NCI-H748 treated with DMSO at 0.1 percent for 48 hours (cell line): ENCODE measurements at regions not wholly inside any gene's neighbourhood (a gene's known extent, or its start where the extent isn't known, plus 50 kb on each side); places are given as distances from the start of the nearest gene placed in this dataset.
"Not testable (repeated sequence)": the region's sequence is repeated elsewhere in the genome, so short reads cannot be mapped to it uniquely, and the experiment has no call there.

ENCODE experiments used
- DNase-seq: peaks from one replicate; lab custom pipeline; 2025; lab: John Stamatoyannopoulos, UW

DNA sequence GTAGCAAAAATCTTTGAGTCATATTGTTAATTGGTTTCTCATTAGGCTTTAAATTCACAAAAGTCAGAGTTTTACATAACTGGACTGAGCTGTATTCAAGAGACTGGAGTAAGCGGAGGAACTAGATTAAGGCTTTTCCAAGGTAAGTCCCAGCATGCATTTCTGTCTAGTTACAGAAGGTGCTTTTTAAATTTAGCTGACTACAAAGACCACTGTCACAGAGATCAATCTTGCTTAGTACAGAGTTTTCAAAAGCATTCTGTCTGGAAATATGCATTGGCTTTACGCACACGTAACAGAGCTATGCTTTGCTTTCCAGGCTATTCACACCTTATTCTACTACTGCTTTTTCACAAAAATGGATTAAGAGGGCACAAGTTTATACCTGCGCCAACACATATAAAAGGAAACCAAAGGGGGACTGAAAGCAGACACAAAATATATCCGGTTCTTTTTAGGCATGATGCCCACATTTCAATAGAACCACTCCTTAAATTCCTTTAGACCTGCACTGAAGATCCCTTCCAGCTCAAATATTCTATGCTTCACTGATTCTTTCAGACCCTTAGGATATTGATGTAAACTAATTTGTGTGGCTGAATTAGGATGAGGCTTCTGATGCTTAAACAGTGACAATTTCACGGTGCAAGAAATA, 560.7 kb upstream of the CRIM1 start:
- no peak for DNase-seq

DNA sequence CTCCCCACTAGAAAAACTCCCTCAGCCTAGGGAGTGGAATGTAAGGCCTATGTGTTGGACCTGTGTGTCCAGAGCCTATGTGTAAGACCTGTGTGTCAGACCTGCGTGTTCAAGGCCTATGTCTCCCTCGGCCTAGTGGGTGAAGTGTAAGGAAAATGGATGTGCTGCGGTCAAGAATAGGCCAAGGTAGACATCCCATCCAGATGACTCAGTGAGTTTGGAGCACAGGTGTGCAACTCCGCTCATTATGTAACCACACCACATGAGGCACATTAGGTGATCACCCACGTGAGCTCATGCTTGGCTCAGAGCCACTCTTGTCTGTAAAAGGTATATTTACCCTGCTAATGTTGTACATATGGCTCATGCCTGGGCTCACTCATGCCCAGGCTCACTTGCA, 565.3 kb upstream of the CRIM1 start:
- DNase-seq = no peak

DNA sequence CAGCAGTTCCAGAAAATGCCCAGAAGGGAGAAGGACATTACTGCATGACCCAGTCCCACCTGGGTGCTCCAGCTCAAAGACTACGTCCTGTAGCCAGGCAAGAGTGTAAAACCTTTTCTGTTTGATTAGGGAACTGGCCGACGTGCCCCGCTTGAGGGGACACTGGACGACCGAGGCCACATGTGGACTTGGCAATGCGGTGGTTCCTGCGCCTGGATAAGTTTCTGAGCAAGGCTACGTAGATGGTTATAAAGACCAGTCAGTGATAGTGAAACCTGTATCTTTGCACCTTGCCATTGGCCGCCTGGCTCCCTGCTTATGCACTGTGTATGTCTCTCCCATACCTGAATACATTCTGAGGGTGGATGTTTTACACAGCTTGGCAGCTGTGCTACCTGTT, 567.0 kb upstream of the CRIM1 start:
- no peak for DNase-seq

DNA sequence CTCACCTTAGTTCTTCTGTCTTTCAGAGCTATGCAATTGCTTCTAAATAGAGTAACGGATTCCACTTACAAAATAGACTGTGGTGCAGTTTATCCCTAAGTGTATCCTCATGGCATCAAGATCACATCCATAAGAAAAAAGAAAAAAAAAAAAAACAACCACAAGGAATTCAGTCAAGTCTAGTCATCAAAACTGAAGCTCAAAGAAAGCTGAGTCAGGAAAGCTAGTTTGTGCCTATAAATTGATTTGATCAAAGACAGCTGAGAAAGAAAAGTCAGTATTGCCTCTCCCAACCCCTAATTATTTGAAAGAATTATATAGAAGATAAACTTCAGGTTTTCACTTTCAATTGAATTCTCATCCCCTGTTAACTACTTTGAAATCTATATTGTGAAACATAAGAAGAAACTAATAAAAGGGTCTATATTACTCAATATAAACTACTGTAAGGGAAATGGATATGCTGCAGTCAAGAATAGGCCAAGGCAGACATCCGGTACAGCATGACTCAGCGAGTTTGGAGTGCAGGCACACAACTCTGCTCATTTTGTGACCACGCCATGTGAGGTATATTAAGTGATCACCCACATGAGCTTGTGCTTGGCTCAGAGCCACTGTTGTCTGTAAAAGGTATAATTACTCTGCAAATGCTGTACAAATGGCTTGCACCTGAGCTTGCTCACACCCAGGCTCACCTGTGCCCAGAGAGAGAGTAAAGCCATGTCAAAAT, 568.1 kb upstream of the CRIM1 start:
- DNase-seq = no peak

DNA sequence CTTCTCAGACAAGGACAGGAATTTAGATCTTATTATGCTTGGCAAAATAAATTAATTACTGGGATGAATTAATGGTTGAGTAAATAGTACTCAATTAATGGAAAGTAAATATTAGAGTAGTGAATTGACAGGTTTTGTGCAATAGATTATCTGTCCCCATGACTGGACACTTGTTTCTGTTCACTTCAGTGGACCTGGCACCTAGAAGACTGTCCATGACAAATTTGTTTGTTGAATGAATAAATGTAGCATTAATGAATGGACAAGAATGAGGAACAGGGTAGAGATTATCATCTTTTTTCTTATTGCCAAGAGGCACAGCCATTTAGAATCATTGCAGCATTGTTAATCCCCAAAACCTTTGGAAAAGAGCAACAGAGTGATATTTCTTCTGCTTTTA, 570.0 kb upstream of the CRIM1 start:
- no peak for DNase-seq

DNA sequence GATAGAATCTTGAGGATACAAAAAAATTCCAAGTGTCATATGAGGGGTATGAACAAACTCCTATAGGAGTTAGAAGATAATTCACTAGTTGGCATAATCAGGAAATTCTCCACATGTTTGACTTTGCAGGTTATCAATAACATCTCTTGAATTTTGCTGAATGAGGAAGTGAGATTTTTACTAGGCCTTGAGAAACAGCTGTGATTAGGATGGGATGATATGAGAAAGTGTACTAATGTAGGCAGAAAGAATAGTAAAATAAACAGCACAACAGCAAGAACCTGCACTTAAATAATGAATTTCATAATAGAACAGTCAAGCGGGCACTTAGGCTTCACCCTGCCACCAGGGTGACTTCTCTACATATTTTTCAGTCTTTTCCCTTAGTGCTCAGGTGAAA, 570.8 kb upstream of the CRIM1 start:
- DNase-seq = no peak

DNA sequence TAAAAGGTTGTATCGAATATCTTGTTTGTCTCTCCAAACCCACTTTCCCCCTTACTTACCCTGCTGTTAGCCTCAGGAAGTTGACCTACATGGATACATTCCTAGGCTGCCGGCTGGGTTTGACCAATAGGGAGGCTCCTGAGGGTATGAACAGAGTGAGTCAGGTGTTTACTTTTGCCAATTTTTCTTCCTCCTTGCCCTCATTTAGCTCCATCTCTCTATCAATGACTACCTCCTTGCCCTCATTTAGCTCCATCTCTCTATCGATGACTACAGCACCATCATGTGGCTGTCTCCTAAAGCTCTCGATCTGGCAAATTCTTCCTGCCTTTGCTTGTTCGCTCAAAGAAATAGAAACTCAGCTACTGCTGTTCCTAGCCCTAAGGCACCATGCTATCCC, 571.9 kb upstream of the CRIM1 start:
- no peak for DNase-seq

DNA sequence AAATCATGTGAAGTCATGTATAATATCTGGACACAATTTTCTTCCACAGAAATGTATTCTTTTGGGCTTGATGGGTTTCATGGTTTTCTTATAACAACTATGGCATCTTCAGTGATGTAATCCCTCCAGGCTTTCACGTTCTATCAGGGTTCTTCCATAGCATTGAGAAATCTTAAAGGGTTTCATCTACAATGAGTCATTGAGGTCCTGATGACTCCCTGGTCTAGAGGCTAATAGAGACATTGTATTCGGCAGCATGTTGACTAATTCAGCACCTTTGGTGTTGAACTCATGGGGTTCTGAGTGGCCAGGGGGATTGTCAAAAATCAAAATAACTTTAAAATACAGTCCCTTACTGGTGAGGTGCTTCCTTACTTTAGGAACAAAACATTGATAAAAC, 614.0 kb upstream of the CRIM1 start:
- no peak for DNase-seq

DNA sequence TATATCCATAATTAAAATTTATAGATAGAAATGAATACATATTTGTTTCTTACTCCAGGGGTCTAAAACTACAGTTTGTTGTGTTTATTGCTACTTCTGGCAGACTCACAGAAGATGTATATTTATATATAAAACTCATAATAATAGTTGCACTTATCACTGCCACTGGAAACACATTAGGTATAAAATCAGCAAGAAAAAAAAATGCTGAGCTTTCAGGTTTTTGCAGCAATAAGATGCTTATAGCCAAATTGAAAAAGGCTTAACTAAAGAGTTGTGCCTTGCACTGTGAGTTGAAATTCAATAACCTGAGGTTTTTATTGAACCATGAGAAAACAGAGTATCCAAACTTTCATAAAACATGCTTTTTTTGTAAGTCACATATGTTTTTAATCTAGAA, 623.9 kb upstream of the CRIM1 start:
- no peak for DNase-seq

DNA sequence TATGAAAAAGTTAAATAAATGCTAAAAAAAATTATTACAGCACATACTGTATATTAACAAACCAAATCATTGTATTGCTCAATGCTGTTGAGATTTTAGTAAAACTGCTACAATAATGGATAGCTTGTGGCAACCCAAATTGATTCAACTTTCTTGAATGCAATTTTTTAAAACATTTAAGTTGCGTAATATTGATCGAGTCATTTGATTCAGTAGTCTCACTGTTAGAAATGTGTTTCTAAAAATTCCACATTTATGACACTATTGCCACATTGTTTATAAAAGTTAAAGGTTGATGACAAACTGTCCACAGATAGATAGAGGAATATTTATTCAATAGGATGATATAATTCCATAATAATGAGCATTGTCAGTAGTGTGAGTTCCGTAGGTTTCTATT, 640.7 kb upstream of the CRIM1 start:
- DNase-seq = no peak

DNA sequence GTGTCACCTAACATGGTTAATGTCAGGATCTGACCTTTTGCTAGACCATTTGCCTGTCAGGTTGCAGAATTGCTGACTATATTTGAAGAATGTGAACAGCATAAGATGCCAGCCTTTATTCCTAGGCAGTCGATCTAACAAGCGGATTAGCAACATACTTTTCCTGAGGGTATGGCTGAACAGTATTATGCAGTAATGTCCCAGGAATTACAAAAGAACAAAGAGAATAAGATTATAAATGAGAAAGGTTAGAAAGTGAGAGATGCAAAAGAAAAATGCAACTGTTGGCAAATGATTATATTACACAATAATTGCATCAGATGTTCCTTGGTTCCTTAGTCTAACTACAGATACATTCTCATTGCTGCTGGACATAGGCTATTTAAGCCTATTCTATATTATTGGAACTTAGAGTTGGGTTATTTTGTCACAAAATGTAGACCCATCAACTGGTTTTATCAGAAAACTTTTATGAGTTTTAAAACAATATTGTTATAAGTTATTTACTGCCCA, 647.1 kb upstream of the CRIM1 start:
- no peak for DNase-seq

DNA sequence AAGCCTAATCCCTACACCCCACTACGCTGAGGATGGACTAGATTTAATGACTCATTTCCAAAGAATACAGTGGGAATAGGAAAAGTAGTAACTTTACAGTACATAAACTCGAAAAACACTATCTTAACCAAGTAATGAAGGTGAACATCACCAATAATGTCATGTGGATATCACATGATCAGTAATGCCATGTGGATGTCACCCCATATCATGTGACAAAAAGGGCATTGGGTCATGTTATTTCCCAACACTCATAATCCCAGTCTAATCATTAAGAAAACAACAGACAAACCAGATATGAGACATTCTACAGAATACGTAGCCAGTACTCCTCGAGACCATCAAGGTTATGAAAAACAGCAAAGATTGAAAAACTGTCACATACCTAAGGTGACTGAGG, 667.3 kb upstream of the CRIM1 start:
- DNase-seq = no peak

DNA sequence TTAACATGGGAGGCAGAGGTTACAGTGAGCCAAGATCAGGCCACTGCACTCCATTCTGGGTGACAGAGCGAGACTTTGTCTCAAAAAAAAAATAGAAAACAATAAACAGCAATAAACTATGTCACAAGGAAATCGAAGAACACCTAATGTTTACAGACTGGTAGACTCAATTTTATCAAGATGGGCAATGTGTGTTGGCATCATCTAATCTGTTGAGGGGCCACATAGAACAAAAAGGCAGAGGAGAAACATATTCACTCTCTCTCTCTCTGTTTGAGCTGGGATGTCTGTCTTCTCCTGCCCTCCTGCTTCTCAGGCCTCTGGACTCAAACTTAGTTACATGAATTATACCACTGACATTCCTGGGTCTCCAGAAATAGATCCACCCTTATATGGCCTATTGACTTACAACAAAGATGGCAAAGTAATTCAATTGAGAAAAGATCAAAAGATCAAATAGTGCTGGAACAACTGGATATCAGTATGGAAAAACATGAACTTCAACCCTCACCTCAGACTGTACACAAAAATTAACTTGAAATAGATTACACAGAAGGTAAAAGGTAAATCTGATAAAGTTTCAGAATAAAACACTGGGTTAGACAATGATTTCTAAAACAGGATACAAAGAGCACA, 703.8 kb upstream of the CRIM1 start:
- no peak for DNase-seq

DNA sequence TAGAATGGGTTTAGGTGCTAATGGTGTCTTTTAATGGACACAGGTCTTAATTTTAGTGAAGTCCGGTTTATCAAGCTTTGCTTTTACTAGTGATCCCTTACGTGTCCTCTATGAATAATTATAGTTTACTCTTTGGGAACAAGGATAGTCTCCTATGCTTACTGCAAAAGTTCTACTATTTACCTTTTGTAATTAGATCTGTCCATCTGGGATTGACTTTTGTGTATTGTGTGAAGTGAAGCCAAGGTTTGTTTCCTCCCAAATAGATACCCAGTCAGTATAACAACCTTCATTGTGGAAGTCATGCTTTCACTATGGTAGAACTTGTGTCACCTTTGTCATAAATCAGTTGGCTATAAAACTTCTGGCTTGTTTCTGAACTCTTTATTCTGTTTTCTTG, 740.9 kb upstream of the CRIM1 start:
- DNase-seq = no peak

DNA sequence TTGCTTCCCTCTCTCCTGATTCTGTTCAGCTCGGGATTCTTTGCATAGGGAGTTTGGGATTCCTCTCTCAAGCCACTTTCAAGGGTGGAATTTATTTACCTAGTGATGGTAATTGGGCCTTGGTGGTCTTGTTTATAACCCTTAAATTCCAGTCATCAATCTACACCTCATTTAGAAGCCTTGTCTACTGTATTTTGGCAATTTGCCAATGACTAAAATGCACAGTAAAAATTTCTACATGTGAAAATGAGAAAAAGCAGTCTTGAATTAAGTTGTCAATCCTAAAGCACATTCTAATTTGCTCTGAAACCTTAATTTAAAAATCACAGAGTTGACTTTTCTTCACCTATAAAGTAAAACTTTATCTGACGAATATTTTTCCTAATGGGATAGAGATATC, 749.2 kb upstream of the CRIM1 start:
- DNase-seq = no peak

DNA sequence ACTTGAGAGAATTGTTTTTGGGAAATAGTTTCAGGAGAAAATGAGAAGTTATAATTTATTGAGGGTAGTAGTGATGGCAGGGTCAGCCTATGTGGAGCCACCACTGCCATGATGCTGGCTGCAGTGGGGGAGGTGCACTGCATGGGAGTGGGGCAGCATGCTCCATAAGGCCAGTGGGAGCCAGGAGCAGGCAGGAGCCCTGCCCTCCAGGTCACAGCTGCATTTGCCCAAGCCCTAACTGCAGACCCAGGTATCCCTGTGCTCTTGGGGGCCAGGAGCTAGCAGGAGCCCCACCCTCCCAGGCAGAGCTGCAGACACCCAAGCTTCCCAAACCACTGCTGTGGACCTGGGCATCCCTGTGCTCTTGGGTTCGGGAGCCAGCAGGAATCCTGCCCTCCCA, 757.3 kb upstream of the CRIM1 start:
- no peak for DNase-seq

DNA sequence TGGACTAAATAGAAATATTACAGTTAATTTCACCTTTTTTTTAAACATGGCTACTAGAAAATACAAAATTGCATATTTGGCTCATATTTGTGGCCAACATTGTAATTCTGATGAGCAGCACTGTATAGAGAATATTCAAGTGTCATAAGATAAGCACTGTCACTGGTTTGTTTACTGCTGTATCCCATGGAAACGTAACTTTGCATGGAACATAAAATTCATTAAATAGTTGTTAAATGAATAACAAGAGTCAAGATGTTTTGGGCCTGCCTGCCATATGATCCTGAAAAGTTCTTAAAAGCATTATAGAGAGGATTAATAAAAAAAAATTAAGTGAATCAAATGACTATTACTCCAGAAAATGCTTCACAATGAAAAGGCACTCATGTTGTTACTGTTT, 763.7 kb upstream of the CRIM1 start:
- no peak for DNase-seq

DNA sequence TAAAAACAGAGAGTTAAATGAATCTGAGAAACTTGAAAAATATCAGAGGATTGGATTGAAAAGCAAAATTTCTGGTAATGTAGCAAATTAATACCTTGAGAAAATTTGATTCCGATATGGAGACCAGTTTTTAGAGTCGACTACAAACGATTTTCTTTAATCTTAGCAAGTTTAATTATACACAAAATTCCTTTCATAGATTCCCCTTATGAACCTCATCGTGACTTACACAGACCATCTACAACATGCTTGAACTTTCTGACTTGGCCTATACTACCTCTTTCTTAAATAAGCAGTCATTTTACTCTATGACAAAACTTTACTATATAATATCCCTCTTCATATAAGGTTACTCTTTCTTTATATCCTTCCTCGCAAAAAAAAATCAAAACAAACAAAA, 769.6 kb upstream of the CRIM1 start:
- no peak for DNase-seq

DNA sequence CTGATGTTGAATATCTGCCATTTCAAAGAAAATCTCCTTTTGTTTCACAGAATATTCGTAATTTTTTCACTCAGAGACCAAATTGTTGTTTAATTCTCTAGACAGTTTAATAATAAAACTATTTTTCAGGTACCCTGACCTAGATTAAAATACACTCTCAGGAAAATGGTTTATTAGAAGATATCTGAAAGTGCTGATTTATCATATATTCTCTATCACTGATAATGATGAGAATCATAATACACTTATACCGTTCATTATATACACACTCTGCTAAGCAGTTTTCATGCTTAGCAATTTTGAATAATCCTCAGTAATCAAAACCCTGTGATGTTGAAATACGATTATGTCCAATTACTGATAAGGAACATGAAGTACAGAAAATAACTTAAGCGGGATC, 772.9 kb upstream of the CRIM1 start:
- DNase-seq = no peak

DNA sequence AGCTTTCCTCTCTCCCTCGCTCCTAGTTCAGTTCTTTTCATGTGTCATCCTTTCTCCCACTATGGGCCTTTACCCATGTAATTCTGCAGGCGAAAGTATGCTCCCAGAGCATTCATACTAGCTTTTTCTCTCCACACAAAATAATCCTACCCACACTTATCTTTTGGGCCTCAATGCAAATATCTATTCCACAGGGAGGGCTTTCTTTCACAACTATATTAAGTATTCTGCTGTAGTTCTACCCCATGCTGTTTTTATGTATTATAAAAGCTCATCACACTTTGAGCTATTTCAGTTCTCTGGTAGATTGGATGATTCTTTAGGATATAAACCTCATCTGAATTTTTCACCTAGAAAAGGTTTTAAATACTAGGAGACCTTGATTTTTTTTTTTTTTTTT, 774.6 kb upstream of the CRIM1 start:
- no peak for DNase-seq

DNA sequence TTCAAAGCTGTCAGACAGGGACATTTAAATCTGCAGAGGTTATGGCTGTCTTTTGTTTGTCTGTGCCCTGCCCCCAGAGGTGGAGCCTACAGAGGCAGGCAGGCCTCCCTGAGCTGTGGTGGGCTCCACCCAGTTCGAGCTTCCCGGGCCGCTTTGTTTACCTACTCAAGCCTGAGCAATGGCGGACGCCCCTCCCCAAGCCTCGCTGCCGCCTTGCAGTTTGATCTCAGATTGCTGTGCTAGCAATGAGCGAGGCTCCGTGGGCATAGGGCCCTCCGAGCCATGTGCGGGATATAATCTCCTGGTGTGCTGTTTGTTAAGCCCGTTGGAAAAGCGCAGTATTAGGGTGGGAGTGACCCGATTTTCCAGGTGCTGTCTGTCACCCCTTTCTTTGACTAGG, 787.0 kb upstream of the CRIM1 start:
- not testable (repeated sequence) for DNase-seq

DNA sequence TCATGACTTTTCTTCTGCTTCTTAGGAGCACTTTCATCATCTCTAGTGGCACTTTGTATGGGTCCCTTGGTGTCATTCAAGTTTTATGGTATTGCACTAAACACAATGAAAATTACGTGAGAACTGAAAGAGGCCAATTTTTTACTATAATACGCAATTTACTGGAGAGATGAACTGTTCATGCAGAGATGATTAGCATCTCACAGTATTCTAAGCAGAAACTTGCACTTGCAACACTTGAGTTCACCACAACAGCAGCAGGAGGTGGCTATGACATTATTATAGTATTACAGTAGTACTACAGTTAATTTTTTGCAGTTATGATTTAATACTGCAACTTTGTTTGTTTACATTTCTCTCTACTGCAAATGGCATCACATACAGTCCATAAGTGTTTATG, 793.1 kb upstream of the CRIM1 start:
- DNase-seq = no peak

DNA sequence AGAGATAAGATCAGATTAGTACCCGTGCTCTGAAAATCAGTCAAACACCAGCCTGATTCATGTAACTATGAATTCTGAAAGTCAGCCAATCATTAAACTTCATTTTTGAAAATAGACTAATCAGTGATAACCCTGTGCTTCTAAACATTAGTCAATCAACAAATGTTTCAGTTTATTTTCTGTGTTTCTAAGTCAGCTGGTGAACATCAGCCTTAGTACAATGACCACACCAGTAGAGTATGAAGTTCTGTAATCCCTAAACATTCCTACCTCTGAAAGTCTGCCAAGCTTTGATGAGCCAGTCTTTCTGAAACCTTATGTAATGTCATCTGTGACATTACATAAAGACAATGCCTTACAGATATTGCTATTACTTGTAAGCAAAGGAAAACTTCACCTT, 807.4 kb upstream of the CRIM1 start:
- no peak for DNase-seq

DNA sequence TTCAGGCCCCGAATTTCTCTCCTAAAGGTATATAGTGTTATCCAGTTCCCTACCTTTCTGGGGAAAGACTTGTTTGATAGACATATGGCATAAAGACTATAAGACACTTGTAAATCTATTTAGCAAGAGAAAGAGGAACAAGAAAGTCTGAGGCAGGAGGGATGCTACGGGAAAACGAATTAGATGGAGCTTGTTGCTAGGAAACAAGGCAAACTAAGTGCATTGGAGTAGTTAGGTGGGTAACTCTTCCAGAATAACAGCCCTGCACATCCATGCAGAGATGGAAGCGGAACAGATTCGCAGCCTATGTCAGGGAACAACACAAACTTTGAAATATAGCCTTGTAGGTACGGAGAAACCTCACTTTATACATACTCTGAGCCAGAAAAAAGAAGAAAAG, 810.3 kb upstream of the CRIM1 start:
- DNase-seq = no peak
